Suprapubic skin (tissue), 4 donors: ENCODE measurements at regions not wholly inside any gene's neighbourhood (a gene's known extent, or its start where the extent isn't known, plus 50 kb on each side); places are given as distances from the start of the nearest gene placed in this dataset.

Experiments used
- DNase-seq, 2 donors: peaks; one replicate each; pipeline ENCODE4 v3.0.0-alpha.2; 2019; ENCODE audit warnings: low spot score in 2 of 2
- H3K27ac ChIP-seq: fragments of 200-600 bp; sonication (generic); one replicate; pipeline ENCODE4 v1.5.1; 2019
- H3K27me3 ChIP-seq: fragments of 200-600 bp; sonication (generic); one replicate; pipeline ENCODE4 v1.5.1; 2019
- H3K36me3 ChIP-seq: fragments of 200-600 bp; sonication (generic); one replicate; pipeline ENCODE4 v1.5.1; 2019
- H3K4me1 ChIP-seq: fragments of 200-600 bp; sonication (generic); one replicate; pipeline ENCODE4 v1.5.1; 2019
- H3K4me3 ChIP-seq: fragments of 200-600 bp; sonication (generic); one replicate; pipeline ENCODE4 v1.5.1; 2019; ENCODE audit warnings: mild to moderate bottlenecking
- H3K9me3 ChIP-seq: fragments of 200-600 bp; sonication (generic); one replicate; pipeline ENCODE4 v1.5.1; 2019
- CTCF ChIP-seq, 2 donors: fragments of 200-600 bp in 1 of 2; fragments of 450-650 bp in 1 of 2; sonication (generic) in 1 of 2; IDR thresholded peaks; one replicate each; pipeline ENCODE4 v1.5.1; 2016 to 2019; ENCODE audit warnings: antibody characterized with exemption in 2 of 2, mild to moderate bottlenecking in 1 of 2, moderate library complexity in 1 of 2
- EP300 ChIP-seq: sonication (generic); formaldehyde crosslinking; IDR thresholded peaks from one replicate; pipeline ENCODE4 v1.6.1; 2017; ENCODE audit warnings: antibody characterized with exemption
- POLR2A ChIP-seq, 2 donors: fragments of 450-650 bp; IDR thresholded peaks; one replicate each; pipeline ENCODE4 v1.6.1; 2017; ENCODE audit warnings: antibody characterized with exemption in 2 of 2, mild to moderate bottlenecking in 2 of 2, moderate library complexity in 2 of 2
- POLR2AphosphoS5 ChIP-seq, 3 donors: sonication (generic); formaldehyde crosslinking; IDR thresholded peaks; one replicate each; pipeline ENCODE4 v1.6.1; 2017; ENCODE audit warnings: antibody characterized with exemption in 3 of 3
- WGBS: methylation state at CpG from one replicate; pipeline ENCODE4 v1.1.5; 2018; 5-methylcytosine and 5-hydroxymethylcytosine counted together

GRCh38 chr11:110026858-110027626, 66.2 kb upstream of the ZC3H12C start:
- Histone ChIP-seq H3K36me3 (no peaks in the 10 kb centered on the region), H3K9me3 (no peaks in the 10 kb centered on the region), H3K27me3 (no peaks in the 10 kb centered on the region), H3K4me3 (no peak overlapping the region), H3K4me1 (peaks cover 8% of the 10 kb centered on the region), H3K27ac (no peak overlapping the region)
- DNase-seq, result no peak
- TF ChIP-seq POLR2A (IDR thresholded peaks at IDR 0.05), result no peak
- TF ChIP-seq POLR2AphosphoS5 (IDR thresholded peaks at IDR 0.05), result no peak
- TF ChIP-seq EP300, result no peak
- no peak for TF ChIP-seq CTCF (IDR thresholded peaks at IDR 0.05)
- WGBS, result 68% methylated on average over 2 of the region's 2 CpGs

GRCh38 chr11:110027627-110028371, 65.4 kb upstream of the ZC3H12C start:
- TF ChIP-seq CTCF (IDR thresholded peaks at IDR 0.05) (no peak), POLR2AphosphoS5 (IDR thresholded peaks at IDR 0.05) (no peak), POLR2A (IDR thresholded peaks at IDR 0.05) (no peak), EP300 (no peak)
- no peaks in the 10 kb centered on the region for H3K36me3 ChIP-seq
- no peak for DNase-seq
- no peaks in the 10 kb centered on the region for H3K9me3 ChIP-seq
- H3K27me3 ChIP-seq, result no peaks in the 10 kb centered on the region
- no peak overlapping the region for H3K4me3 ChIP-seq
- 82% methylated on average over 4 of the region's 4 CpGs for WGBS
- H3K27ac ChIP-seq, result no peak overlapping the region
- H3K4me1 ChIP-seq, result peaks cover 1% of the 10 kb centered on the region

GRCh38 chr11:110028921-110029320, 64.3 kb upstream of the ZC3H12C start:
- WGBS, result 85% methylated on average over 2 of the region's 2 CpGs
- Histone ChIP-seq H3K27ac (no peak overlapping the region), H3K27me3 (no peaks in the 10 kb centered on the region), H3K36me3 (no peaks in the 10 kb centered on the region), H3K4me3 (no peak overlapping the region), H3K9me3 (no peaks in the 10 kb centered on the region), H3K4me1 (no peaks in the 10 kb centered on the region)
- DNase-seq, result no peak
- TF ChIP-seq POLR2A (IDR thresholded peaks at IDR 0.05) (no peak), EP300 (no peak), CTCF (IDR thresholded peaks at IDR 0.05) (no peak), POLR2AphosphoS5 (IDR thresholded peaks at IDR 0.05) (no peak)

GRCh38 chr11:110029714-110030113, 63.5 kb upstream of the ZC3H12C start:
- H3K27me3 ChIP-seq, result no peaks in the 10 kb centered on the region
- H3K27ac ChIP-seq, result no peak overlapping the region
- no peak for DNase-seq
- H3K4me3 ChIP-seq, result no peak overlapping the region
- TF ChIP-seq CTCF (IDR thresholded peaks at IDR 0.05) (no peak), EP300 (no peak), POLR2AphosphoS5 (IDR thresholded peaks at IDR 0.05) (no peak), POLR2A (IDR thresholded peaks at IDR 0.05) (no peak)
- H3K9me3 ChIP-seq, result no peaks in the 10 kb centered on the region
- no peaks in the 10 kb centered on the region for H3K4me1 ChIP-seq
- H3K36me3 ChIP-seq, result no peaks in the 10 kb centered on the region
- WGBS, result 81% methylated on average over 6 of the region's 6 CpGs

- 82% methylated on average over 2 of the region's 2 CpGs for WGBS
- no peaks in the 10 kb centered on the region for H3K27me3 ChIP-seq
- no peak overlapping the region for H3K4me3 ChIP-seq
- no peaks in the 10 kb centered on the region for H3K4me1 ChIP-seq
- H3K9me3 ChIP-seq, result no peaks in the 10 kb centered on the region
- no peak overlapping the region for H3K27ac ChIP-seq
- no peak for DNase-seq
- no peak for TF ChIP-seq POLR2A (IDR thresholded peaks at IDR 0.05)
- no peak for TF ChIP-seq POLR2AphosphoS5 (IDR thresholded peaks at IDR 0.05)
- TF ChIP-seq EP300, result no peak
- TF ChIP-seq CTCF (IDR thresholded peaks at IDR 0.05), result no peak
- no peaks in the 10 kb centered on the region for H3K36me3 ChIP-seq
Measured at GRCh38 chr11:110031171-110031570, 62.0 kb upstream of the ZC3H12C start.
